ENCODE measurements at regions not wholly inside any gene's neighbourhood (a gene's known extent, or its start where the extent isn't known, plus 50 kb on each side); places are given as distances from the start of the nearest gene placed in this dataset.

DNA sequence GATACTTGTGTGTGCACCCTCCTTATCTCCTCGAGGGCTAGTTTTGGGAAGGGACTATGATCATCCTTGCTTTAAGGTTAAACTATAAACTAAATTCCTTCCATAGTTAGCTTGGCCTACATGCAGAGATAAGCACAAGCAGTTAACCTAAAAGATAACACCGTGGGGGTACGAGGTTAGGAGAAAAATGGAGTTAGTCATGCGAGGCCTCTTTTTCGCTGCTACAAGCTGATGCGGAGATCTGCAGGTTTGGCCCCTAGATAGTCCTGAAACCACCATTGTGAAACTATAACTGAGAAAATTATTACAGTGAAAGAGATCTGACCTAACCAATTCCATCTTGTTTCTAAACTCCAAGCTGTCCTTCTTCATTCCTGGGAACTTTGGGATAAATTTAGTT, 113.7 kb upstream of the ZKSCAN2 start:
- TF ChIP-seq, protein P1, sequence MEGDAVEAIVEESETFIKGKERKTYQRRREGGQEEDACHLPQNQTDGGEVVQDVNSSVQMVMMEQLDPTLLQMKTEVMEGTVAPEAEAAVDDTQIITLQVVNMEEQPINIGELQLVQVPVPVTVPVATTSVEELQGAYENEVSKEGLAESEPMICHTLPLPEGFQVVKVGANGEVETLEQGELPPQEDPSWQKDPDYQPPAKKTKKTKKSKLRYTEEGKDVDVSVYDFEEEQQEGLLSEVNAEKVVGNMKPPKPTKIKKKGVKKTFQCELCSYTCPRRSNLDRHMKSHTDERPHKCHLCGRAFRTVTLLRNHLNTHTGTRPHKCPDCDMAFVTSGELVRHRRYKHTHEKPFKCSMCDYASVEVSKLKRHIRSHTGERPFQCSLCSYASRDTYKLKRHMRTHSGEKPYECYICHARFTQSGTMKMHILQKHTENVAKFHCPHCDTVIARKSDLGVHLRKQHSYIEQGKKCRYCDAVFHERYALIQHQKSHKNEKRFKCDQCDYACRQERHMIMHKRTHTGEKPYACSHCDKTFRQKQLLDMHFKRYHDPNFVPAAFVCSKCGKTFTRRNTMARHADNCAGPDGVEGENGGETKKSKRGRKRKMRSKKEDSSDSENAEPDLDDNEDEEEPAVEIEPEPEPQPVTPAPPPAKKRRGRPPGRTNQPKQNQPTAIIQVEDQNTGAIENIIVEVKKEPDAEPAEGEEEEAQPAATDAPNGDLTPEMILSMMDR (IDR thresholded peaks at IDR 0.05) = no peak
- no peak for TF ChIP-seq POLR2A (IDR thresholded peaks at IDR 0.05)
